SH-SY5Y (cell line): ENCODE measurements at regions not wholly inside any gene's neighbourhood (a gene's known extent, or its start where the extent isn't known, plus 50 kb on each side); places are given as distances from the start of the nearest gene placed in this dataset.

Experiments
- GATA2 ChIP-seq: IDR thresholded peaks from 2 replicates; pipeline ENCODE4 v1.6.1; 2011; ENCODE audit warnings: mild to moderate bottlenecking, low read depth, low read length
- GATA3 ChIP-seq: IDR thresholded peaks from 2 replicates; pipeline ENCODE4 v1.6.1; 2011; ENCODE audit warnings: low read depth, mild to moderate bottlenecking, low read length, moderate library complexity

GRCh38 chr4:158970812-158971211 is 132.1 kb upstream of the RAPGEF2 start:
- TF ChIP-seq GATA3 (no peak), GATA2 (no peak)
